A204.1 (cell line): ENCODE measurements at regions not wholly inside any gene's neighbourhood (a gene's known extent, or its start where the extent isn't known, plus 50 kb on each side); places are given as distances from the start of the nearest gene placed in this dataset.

ENCODE experiments used
- FAIRE-seq: peaks from 2 replicates; lab custom pipeline; 2012; peaks lifted over from hg19 to GRCh38; lab: Jason Lieb, UNC

DNA sequence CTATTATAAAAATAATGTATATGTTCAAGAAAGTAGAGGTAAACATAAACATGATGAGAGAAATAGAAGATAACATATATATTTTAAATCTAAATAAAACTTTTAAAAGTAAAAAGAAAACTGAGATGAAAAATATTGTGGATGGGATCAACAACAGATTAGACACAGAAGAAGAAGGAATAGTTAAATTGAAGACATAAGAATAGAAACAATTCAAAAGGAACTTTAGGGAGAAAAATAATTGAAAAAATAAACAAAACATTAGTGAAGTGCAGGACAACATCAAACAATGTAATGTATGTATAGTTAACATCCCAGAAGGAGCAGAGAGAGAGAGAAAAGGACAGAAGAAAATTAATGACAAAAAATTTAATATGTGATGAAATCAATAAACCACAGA lies 228.1 kb upstream of the TNRC6C start:
- peak; percentile 35 for FAIRE-seq

DNA sequence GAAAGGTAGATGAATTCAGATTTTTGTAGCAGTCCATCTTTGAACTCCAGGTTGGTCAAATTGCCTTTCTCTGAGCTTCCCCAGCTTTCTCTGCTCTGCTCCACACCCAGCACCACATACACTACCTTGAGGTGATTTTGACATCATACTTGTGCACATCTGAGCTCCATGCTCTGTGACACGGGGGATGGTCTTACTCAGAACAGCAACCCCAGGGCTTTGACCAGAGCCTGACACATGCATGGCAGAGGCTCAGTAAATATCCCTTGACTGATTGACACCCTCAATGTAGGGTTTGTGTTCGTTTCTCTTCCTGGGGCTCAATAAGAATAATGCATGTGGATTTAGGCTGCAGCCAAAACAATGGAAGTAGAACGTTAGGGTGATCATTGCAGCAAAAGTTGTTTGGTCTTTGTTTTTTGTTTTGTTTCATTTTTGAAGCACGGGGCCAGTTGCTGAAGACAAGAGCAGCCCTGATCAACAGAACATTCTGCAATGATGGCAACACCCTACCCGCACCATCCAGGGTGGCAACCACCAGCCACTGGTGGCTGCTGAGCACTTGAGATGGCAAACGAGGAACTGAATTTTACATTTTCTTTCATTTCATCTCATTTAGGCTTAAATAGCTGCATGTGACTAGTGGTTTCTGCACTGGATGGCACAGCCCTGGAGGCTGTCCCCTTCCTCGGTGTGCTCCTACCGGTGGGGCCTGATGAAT lies 224.8 kb upstream of the TNRC6C start:
- FAIRE-seq, result no peak

DNA sequence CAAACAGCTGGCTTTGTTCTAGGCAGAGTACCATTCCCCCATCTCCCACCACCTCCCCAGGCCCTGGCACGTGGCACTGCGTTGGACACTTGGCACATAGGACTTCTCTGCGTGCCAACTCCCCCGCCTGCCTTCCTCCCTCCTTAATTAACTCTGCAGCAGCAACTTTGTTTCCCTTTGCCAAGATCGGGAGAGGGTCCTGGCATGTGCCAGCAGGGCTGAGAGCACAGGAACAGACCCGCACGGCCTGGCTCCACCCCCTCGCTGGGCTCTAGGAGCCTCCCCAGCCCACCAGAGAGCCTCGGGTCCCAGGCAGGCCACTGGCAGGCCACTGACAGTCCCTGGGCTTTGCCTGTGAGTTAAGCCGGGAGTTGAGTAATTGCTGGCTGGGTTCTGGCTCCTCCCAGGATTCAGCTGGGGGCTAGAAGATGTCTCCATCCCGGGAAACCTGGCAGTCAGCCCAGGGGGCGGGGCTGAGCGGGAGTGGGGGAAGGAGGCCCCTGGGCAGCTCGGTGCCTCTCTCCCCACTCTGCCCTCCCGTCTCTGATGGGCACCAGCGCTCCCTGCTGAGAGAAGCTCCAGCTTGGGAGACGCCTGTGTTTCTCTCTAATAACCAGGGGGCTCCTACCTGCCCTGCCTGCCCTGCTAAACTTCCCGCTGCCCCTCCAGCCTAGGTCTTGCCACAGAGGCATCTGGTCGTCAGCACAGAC lies 224.0 kb upstream of the TNRC6C start:
- FAIRE-seq, result no peak

DNA sequence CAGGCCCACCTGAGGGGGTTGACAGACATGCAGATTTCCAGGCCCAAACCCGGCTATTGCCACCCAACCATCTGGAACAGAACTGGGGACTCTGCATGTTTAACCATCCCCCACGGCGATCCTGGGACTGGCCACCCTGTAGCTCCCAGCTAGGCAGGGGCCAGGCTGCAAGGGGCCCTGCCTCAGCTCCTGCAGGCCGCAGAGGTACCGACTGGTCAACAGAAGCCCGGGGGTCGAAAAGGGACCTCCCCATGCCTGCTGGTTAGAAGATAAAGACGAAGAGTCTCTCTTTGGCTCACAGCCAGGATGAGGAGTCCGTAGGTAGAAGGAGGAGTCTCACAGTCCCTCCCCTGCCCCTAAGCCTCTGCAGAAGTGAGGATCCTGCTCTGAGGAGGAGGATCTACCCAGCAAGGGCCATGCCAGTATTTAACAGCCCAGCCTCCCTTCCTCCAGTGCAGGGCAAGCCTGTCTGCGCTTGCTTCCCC lies 223.4 kb upstream of the TNRC6C start:
- no peak for FAIRE-seq

DNA sequence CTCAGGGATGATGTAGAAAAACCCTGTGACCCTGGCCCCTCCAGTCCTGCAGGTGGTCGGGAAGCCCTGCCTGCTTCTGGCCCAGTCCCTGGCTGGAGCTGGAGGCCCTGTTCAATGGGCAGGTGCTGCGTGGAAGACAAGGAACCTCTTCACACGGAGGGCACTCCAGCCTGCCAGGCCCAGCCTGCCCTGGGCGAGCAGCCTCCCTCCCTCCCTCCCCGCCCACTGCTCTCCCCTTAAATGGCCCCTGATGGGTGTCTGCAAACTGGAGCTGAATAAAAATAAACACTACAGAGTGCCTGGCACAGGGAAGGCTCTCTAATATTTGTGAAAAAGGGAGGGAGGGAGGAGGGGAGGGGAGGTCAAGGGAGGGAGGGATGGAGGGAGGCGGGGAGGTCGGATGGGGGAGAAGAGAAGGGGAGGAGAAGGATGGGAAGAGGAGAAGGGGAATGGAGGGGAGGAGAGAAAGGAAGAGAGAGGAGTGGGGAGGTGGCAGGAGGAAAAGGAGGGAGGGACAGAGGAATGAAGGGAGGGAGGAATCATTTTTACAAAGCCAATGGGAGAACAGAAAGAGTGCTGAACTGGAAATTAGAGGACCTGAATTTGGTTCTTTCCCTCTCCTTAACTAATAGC lies 222.8 kb upstream of the TNRC6C start:
- no peak for FAIRE-seq

DNA sequence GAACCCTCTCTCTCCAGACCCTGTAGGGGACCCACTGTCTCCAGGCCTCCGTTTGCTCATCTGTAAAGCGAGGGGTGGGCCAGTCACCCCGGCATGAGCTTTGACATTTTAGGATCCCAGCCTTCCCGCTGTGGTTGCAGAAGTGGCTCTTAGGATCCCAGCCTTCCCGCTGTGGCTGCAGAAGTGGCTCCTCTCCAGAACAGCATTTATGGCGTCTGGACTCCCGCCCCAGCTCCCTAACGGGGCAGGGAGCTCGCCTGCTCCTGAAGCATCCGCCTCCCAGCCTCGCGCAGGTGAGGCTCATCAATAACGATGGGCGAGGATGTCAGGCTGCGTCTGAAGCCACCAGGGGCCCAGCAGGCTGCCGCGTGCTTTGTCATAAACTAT lies 222.3 kb upstream of the TNRC6C start:
- FAIRE-seq, result no peak

DNA sequence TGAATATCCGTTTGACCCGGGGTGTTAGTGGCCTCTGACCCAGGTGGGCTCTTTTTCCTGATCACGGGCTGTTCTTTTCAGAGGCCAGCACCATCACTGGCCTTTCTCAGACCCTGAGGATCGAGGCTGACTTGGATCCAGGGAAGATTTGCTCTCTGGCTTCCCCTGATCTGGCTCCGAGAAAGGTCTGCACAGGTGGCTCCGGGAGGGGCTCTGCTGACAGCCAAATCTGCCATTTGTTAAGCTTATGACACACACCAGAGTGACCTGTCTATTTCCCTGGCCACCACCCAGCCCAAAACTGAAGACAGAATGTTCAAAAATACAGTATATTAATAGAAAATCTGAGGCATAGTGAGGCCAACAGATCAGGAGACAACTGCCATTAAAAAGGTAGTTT lies 221.8 kb upstream of the TNRC6C start:
- FAIRE-seq, result no peak

DNA sequence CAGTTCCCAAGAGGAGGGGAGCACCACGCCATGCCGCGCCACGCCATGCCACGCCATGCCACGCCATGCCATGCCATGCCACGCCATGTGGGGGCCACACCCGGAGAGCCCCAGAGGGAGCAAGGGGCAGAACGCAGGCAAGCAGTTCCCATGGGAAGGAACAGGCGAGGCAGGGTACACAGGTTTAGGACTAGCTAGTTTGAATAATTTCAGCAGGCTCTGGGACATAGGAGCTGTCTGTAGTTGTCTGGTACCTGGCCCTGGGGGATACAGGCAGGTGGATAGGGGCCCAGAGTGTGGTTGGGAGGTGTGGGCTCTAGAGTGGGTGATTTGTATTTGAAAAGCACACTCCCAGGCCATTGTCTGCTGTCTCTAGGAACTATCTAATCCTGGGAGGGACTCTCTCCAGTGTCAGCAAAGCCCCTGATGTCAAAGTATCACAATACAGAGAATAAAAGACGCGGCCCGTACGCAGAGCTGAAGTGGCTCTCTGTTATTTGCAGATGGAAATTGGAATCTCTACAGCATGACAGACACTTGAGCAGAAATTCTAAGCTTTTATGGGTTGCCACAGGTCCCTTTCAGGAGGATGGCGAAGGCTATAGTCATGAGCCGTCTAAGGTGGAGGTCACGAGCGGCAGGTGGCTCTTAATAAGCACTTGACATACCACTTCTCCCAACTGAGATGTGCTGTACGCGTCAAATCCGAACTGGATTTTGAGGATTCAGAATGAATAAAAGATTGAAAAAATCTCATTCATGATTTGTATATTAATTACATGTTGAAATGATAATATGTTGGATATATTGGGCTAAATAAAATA lies 220.8 kb upstream of the TNRC6C start:
- FAIRE-seq, result no peak

DNA sequence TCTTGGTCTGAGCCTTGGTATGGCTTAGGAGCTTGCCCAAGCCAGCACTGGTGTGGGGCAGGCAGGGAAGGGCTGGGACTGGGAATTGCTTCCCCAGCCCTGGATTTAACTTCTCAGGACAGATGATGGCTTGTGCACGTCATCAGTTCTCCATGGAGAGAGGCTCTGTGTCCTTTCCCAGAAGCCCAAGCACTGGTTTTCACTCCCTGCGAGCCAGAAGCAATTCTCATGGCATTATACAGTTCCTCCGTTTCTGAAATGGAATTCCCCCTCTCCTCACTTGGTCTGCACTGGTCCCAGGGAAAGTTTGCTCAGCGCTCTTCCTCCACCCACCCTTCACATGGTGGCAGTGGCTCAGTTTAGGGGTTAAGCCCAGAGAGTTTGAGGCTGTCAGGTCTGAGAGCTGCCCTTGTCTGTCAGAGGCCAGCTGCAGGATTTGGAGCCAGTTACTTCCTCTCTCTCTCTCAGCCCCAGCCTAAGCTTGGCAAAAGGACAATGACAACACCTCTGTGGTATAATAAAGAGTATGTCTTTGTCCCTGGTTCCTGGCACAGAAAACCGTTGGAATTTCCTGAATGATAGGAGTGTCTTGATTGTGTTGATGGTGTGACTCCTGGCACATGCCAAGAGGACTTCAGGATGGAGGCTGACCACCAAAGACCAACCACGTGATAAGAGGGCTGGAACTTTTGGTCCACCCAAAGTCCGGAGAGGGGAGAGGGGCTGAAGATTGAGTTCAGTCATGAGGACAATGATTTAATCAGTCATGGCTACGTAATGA lies 219.6 kb upstream of the TNRC6C start:
- FAIRE-seq, result no peak

DNA sequence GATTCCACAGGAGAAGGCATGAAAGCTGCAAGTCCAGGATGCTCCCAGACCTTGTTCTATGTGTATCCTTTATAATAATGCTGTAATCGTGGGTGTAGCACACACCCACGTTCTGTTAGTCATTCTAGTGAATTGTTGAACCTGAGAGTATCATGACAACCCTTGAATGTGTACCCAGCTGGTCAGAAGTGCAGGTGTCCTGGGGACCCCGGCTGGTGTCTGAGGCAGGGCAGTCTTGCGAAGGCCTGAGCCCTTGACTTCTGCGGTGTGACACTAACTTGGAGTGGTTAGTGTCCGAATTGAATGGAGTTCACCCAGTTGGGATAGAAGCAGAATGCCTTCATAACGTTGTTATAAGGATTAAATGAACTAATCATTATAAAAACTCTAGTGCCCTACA lies 218.0 kb upstream of the TNRC6C start:
- no peak for FAIRE-seq

DNA sequence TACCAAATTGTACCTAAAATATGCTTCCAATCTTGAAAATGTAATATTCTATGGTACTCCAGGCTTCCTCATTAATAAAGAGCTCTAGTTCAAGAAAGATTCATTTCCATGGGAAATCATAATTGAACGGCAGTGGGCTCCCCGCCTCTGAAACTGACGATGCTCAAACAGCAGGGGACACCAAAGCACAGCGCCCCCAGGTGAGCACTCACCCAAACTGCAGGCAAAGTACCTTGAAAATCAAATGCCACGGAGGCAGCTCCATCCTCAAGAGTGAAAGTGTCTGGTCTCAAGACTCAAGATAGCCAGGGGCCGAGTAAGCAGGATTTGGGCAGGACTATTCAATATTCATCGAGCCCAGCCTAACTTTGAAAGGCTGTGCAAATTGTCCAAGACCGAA lies 217.4 kb upstream of the TNRC6C start:
- no peak for FAIRE-seq

DNA sequence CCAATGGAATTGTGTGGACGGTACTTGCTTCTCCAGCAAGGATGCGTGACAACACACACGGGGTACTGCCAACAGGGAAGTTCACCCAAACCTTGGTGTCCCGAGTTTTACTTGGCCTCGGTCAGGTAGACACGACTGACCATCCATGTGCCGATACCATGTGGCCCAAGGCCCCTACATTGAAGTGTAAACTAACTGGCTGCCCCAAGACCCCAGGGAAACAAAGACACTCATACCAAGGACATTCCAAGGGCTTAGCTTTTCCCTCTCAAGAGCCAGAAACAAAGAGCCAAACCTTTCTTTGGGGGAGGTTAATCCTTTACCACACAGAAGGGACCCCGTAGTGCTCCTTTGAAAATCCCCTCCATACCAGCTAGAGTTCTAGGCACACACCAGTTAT lies 215.9 kb upstream of the TNRC6C start:
- FAIRE-seq, result no peak

DNA sequence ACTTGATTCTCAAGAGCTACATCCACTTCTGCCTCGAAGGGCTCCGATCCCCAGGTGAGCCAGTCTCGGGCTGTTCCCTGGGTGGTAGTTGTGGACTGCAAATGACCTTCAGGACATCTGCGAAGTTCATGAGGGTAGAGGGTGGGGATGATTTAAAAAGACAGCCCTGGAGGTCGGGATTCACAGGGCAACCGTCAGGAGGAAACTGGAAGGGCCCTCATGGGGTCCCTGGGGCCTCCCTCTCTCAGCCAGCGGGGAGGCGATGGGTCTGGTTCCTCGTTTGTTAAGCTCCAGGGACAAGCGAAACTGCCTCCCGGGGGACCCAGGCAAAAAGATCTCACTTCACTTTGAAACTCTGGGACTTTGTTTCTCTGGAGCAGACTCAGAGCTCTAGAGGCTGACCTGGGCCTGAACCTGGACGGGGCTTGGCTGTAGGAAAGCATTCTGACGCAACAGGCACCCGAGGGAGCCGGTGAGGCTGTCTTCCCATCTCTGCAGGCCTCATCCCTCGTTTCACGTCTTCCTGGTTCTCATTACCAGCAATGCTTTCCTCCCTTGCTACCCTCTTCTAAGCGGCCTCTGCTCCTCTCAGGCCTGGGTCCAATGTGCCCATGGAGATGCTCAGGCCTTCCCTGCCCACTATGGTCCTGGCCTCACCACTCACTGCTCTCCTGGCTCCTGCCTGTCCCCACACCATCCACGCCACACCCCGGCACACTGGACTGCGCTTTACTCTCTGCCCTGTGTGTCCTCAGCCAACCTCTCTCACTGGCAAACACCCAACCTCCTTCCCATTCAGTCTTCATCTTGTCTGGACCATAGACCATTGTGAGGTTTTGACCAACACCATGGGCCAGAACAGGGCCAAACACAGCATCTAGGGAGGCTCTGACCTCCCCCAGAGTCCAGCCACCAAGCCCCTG lies 214.2 kb upstream of the TNRC6C start:
- no peak for FAIRE-seq

DNA sequence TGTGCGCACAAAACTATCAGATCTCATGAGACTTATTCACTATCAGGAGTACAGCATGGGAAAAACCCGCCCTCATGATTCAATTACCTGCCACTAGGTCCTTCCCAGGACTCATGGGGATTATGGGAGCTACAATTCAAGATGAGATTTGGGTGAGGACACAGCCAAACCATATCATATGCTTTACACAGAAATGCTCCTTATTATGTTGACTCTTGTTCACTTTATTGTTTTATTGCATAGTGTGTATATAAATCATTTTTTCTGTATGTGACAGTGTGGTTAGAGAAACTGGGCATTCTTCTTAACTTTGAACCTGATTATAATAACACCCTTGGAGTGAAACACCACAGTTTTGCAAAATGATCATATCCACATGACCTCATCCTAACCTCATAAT lies 212.8 kb upstream of the TNRC6C start:
- FAIRE-seq, result no peak

DNA sequence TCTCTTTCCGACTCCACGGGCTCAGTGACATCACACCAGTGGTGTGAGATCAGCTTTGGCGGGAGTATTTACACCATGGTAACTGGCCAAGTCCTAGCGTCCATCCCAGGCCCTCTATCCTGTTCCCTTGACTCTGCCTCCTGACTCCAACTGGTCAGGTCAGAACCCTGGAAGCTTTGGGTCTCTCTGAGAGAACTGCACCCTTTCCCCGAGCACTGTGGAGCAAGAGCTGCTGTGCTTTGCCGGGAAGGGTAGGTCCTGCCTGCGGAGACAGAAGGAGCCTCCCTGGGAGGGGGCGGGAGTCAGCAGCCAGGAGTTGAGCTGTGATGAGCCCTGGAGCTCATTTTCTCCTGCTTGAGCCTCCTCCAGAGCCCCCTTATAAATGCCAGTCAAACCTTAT lies 212.1 kb upstream of the TNRC6C start:
- no peak for FAIRE-seq

DNA sequence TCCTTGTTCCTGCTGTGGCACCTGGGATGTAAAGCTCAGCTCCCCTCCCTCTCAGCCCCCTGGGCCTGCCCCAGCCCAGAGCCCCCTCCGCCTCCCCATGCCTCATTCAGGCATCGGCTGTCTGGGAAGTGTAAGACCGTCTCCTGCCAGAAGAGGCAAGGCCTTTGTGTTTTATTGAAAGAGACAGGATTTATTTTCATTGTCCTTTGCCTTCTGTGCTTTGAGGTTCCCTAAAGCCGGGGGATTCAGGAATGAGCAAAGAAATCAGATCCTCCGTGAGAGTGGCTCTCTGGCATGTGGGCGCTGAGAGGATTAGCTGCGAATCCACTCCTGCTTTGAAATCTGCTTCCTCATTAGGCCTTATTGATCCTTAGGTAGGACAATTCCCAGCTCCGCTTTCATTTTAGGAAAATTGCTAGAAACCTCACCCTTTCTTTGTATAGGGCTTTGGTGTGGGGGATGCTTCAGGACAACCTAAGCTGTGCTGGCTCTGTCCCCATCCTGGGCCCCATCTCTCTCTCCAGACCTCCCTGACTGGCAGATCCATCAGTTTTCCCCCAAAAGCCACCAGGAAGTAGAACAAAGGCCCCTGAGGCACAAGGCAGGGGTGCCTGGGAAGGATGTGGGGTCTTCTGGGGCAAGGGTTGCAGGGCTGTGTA lies 211.5 kb upstream of the TNRC6C start:
- FAIRE-seq, result no peak

DNA sequence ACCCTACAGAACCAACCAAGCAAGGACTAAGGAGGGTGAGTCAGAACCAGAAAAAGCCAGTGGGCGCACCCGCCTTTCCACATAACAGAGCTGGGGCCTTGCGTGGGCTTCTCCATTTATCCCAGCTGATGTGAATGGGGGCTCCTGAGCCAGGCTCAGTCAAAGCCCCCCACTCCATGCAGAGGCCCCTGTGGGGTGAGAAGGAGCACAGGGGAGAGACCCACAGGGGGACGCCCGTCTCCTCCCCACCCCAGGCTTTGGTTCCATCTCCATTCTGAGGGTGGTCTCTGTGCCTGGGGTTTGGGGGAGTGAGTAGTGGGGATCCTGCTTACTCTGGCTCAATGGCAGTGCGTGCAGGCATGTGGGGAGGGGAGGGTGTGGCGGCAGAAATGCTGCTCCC lies 210.1 kb upstream of the TNRC6C start:
- no peak for FAIRE-seq

DNA sequence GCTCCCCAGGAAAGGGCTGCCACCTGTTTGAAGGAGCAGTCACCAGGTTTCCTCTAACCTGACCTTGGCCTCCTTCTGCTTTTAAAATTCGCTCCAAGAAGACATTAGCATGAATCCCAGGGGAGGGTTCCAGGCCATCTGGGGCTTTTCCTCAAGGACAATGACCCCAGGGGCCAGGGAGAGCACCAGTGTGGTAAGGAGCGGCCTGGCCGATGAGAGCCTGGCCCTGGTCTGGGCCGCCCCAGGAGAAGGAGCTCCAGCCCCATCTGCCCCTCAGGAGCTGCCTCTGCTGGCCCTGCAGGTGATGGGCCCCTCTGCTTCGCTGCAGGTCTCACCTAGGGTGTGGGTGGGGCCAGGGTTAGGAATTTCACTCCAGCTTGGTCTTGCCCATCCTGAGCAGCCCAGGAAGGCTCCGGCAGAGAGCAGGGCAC lies 209.2 kb upstream of the TNRC6C start:
- FAIRE-seq, result no peak

DNA sequence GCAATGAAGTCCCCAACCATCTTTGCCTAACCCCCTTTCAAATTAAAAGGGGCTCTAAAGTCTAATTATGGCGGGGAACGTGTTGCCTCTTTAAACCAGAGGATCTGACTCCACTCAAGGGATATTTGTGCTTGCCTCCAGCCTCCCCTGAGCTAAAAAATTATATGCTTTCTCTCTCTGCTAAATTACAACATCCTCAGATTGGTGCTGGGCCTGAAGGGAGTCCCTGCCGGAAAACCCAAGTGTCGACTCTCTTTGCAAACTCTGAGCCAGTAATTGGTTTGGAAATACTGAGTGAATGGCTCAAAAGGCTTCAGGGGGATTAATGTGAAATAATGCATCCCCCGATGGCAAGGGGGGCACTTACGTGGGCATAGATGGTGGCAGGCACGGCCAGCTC lies 208.5 kb upstream of the TNRC6C start:
- no peak for FAIRE-seq

DNA sequence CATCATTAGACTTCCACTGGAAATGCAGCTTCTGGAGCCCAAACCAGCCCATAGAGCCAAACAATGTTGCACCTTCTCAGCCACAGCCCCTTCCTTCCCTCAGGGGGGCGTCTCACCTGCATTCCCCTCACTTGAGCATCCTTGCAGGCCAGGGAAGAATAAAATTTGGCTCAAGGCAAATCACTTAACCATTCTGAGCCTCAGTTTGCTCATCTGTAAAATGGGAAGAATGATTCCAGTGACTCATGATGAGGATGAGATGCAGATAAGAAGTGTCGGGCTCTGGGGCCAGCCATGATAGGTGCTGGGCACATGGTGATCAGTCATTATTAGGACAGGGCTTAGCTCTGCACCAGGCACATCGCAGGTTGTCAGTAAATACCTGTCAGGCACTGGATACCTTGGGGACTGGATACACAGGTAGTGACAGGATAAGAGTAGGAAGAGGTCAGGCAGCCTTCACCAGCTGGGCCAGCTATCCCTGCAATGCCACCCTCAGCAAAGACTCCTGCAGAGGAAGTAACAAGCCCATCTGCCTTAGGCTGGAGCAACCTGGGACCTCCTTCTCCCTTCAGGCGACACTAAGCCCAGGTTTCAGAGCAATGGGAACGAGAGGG lies 208.0 kb upstream of the TNRC6C start:
- no peak for FAIRE-seq
